Kidney (tissue), 13 donors: ENCODE measurements at regions not wholly inside any gene's neighbourhood (a gene's known extent, or its start where the extent isn't known, plus 50 kb on each side); places are given as distances from the start of the nearest gene placed in this dataset.

ENCODE experiments used
- DNase-seq, 5 donors: peaks; one replicate each; pipeline ENCODE4 v3.0.0-alpha.2; 2013 to 2020
- FAIRE-seq: peaks from 2 replicates; lab custom pipeline; 2012; peaks lifted over from hg19 to GRCh38; lab: Jason Lieb, UNC
- H3K27ac ChIP-seq, 2 donors: one replicate each; pipeline ENCODE4 v1.7.0; 2013; ENCODE audit warnings: low read depth in 2 of 2, low read length in 2 of 2, inconsistent platforms in 1 of 2
- H3K27me3 ChIP-seq: one replicate; pipeline ENCODE4 v1.7.1; 2013; ENCODE audit warnings: low read length, inconsistent platforms; ENCODE audit not compliant: control insufficient read depth, insufficient read depth
- H3K36me3 ChIP-seq, 3 donors: one replicate each; pipeline versions ENCODE4 v1.7.0 to v1.7.1; 2013; ENCODE audit warnings: low read length in 3 of 3, control low read depth in 1 of 3, inconsistent platforms in 1 of 3; ENCODE audit not compliant: insufficient read depth in 3 of 3, control insufficient read depth in 2 of 3
- H3K4me1 ChIP-seq, 3 donors: one replicate each; pipeline versions ENCODE4 v1.7.0 to v1.7.1; 2013; ENCODE audit warnings: low read length in 3 of 3, inconsistent platforms in 1 of 3, low read depth in 1 of 3; ENCODE audit not compliant: control insufficient read depth in 2 of 3, insufficient read depth in 2 of 3
- H3K4me3 ChIP-seq, 3 donors: one replicate each; pipeline versions ENCODE4 v1.7.0 to v1.8.1; 2013; ENCODE audit warnings: low read length in 3 of 3, control low read depth in 1 of 3, inconsistent platforms in 1 of 3
- H3K9ac ChIP-seq, 3 donors: one replicate each; pipeline versions ENCODE4 v1.7.0 to v1.7.1; 2013; ENCODE audit warnings: low read length in 3 of 3, control low read depth in 1 of 3, inconsistent platforms in 1 of 3
- H3K9me3 ChIP-seq, 3 donors: one replicate each; pipeline versions ENCODE4 v1.7.0 to v1.7.1; 2013; ENCODE audit warnings: low read length in 3 of 3, control low read depth in 1 of 3, inconsistent platforms in 1 of 3; ENCODE audit not compliant: control insufficient read depth in 2 of 3, insufficient read depth in 1 of 3
- intact Hi-C: fragments of 100-400 bp; cut with DNase I; formaldehyde crosslinking; loops from one replicate; pipeline ENCODE4 v1.11.1; 2022
- TF ChIP-seq, protein P1 (sequence below): IDR thresholded peaks from 3 replicates; pipeline ENCODE4 v1.5.1; 2012; ENCODE audit warnings: mild to moderate bottlenecking, moderate library complexity, borderline replicate concordance; ENCODE audit not compliant: insufficient read depth; ENCODE audit errors: extremely low read depth
- donor health status: control.
- donor health status: control.
- donor health status: control.
- donor health status: control.
- donor health status: control.
- donor health status: DM: yes; HTN: yes; CAD: no.
- donor health status: Normal renal cell carcinoma (clear cell type).

DNA sequence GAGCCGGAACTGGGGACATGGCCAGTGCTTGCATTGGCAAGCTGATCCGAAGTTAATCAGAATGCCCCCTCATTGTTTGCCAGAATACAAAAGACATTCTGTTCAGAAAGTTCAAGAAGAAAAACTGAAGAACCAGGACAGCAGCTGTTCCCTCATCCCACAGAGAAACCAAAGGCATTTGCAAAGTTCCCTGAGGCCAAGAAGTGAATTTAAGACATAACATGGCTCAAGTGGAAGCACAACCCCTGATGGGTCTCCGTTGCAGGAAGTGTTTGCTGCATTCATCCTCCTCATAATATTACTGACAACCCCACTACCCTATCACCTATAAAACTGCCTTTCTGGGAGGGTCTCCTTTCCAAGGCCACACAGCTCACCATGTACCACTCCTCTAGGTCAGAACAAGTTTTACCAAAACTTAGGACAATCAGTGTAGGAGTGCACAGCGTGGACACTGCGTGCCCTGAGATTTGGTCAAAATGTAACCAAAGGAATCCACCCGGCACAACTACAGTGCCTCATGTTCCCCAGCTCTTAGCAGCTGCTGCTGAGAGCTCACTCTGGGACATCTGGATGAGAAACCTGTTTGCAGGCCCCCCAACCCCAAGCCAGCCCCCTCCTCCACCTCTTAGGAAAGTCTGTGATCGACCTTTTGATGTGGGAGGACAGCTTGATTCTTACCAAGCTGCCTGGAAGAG lies 101.6 kb upstream of the AKIP1 start:
- H3K4me3 ChIP-seq = peak overlapping the region; percentile 40 to 83 (median 64)
- peak overlapping the region; percentile 33 to 53 for H3K27ac ChIP-seq
- no peaks in the 10 kb centered on the region for H3K36me3 ChIP-seq
- H3K9me3 ChIP-seq = no peaks in the 10 kb centered on the region
- TF ChIP-seq, protein P1, sequence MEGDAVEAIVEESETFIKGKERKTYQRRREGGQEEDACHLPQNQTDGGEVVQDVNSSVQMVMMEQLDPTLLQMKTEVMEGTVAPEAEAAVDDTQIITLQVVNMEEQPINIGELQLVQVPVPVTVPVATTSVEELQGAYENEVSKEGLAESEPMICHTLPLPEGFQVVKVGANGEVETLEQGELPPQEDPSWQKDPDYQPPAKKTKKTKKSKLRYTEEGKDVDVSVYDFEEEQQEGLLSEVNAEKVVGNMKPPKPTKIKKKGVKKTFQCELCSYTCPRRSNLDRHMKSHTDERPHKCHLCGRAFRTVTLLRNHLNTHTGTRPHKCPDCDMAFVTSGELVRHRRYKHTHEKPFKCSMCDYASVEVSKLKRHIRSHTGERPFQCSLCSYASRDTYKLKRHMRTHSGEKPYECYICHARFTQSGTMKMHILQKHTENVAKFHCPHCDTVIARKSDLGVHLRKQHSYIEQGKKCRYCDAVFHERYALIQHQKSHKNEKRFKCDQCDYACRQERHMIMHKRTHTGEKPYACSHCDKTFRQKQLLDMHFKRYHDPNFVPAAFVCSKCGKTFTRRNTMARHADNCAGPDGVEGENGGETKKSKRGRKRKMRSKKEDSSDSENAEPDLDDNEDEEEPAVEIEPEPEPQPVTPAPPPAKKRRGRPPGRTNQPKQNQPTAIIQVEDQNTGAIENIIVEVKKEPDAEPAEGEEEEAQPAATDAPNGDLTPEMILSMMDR = no peak
- peaks cover 9 to 30% (median 15%) of the 10 kb centered on the region in 3 donors for H3K4me1 ChIP-seq
- FAIRE-seq (no peak), DNase-seq (peak in 2 of 5 donors; percentile 42 to 44)
- peak overlapping the region in 1 of 3 donors; percentile 68 for H3K9ac ChIP-seq
- H3K27me3 ChIP-seq = no peaks in the 10 kb centered on the region
- intact Hi-C loops = no loop called here

DNA sequence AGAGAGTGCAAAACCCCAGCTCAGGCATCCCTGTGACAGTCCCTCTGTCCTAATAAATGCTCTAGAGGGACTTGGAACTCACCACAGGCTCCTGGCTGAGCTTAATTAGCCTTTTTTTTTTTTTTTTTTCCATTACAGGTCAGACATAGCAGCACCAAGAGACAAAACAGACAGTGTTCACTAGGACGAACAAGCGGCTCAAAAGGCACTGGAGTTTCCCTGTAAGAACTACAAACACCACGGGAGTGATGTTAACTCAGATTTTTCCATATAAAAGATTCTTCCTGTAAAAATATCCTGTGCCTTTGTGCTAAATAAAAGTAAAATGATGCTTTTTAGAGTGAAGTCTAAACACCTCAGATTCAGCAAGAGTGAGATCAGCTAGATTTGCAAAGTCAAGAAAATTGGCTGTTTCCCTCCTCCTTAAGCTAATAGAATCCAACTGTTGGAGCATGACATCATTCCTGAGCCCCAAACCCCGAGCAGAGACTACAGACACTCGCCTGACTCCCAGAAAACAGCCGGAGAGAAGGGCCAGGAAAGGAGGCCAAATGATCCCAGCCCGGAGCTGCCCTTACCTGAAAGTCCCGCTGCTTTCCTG lies 101.0 kb upstream of the AKIP1 start:
- H3K9ac ChIP-seq = peak overlapping the region; percentile 64 to 80 (median 68)

DNA sequence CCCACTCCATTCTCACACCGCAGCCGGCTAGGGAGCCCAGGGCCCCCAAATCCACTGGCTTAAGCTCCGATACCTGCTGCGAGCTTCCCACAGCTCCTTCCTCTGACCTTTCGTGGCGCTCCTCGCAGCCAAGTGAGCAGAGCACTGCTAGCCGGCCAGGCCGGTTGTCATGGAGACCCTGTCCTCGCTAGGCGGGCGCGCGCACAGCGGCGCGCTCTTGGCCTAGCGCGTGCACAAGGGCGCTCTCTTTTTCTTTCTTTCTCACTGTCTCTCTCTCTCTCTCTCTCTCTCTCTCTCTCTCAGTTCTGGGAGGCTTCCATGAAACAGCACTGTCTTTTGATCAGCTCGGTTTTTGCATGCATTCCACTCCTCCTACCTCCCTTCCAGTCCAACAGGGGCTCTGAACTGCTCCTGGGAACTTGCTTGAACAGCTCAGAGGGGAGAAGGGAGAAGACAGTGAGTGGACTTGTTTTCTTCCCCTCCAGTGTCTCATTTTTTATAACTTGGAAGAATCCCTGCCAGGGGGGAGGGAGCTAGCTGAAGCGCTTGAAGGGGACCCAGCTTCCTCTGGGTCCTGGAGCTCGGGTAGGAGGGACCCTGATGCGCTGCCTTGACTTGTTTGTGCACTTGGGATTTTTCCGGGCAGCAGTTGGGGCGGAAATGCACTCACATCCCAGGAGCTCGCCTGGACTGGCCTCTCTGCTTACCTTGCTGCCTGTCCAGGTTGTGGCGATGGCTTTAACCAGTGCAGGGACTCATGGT lies 100.3 kb upstream of the AKIP1 start:
- intact Hi-C loops = no loop called here
- peaks cover 9 to 25% (median 19%) of the 10 kb centered on the region in 3 donors for H3K4me1 ChIP-seq
- no peaks in the 10 kb centered on the region for H3K27me3 ChIP-seq
- DNase-seq (peak; percentile 85 to 95 (median 94)), FAIRE-seq (no peak)
- H3K4me3 ChIP-seq = peak overlapping the region; percentile 64 to 83 (median 73)
- H3K27ac ChIP-seq = peak overlapping the region; percentile 51 to 53
- no peaks in the 10 kb centered on the region for H3K9me3 ChIP-seq
- H3K9ac ChIP-seq = peak overlapping the region; percentile 64 to 80 (median 68)
- TF ChIP-seq, protein P1 = no peak
- H3K36me3 ChIP-seq = no peaks in the 10 kb centered on the region

More for the DNA sequence above, 101.0 kb upstream of the AKIP1 start:
- H3K4me3 ChIP-seq = peak overlapping the region; percentile 64 to 83 (median 73)
- DNase-seq (peak in 1 of 5 donors; percentile 65), FAIRE-seq (no peak)
- TF ChIP-seq, protein P1 = no peak
- H3K27ac ChIP-seq = peak overlapping the region; percentile 51 to 53
- no peaks in the 10 kb centered on the region for H3K9me3 ChIP-seq
- H3K36me3 ChIP-seq = no peaks in the 10 kb centered on the region
- H3K27me3 ChIP-seq = no peaks in the 10 kb centered on the region
- peaks cover 9 to 30% (median 19%) of the 10 kb centered on the region in 3 donors for H3K4me1 ChIP-seq
- intact Hi-C loops = no loop called here
